Trophoblast cell (in vitro differentiated cells and primary cell): ENCODE measurements at regions not wholly inside any gene's neighbourhood (a gene's known extent, or its start where the extent isn't known, plus 50 kb on each side); places are given as distances from the start of the nearest gene placed in this dataset.
"Not testable (repeated sequence)": the region's sequence is repeated elsewhere in the genome, so short reads cannot be mapped to it uniquely, and the experiment has no call there.

Experiments
- DNase-seq, 2 donors: peaks; one replicate each; pipeline ENCODE4 v3.0.0-alpha.2; 2016
- H2AFZ ChIP-seq: 2 replicates; pipeline ENCODE4 v1.6.1; 2013; ENCODE audit warnings: low read length, moderate library complexity, mild to moderate bottlenecking; ENCODE audit not compliant: insufficient read depth, poor library complexity
- H2AK5ac ChIP-seq: 2 replicates; pipeline ENCODE4 v1.6.1; 2013; ENCODE audit warnings: mild to moderate bottlenecking, low read length
- H2BK120ac ChIP-seq: 2 replicates; pipeline ENCODE4 v1.6.1; 2013; ENCODE audit warnings: low read length, mild to moderate bottlenecking, moderate library complexity; ENCODE audit not compliant: insufficient read depth, poor library complexity
- H2BK12ac ChIP-seq: 2 replicates; pipeline ENCODE4 v1.6.1; 2013; ENCODE audit warnings: mild to moderate bottlenecking, low read length, moderate library complexity
- H2BK5ac ChIP-seq: 2 replicates; pipeline ENCODE4 v1.6.1; 2013; ENCODE audit warnings: low read length, low read depth, moderate library complexity, mild to moderate bottlenecking; ENCODE audit not compliant: poor library complexity
- H3K14ac ChIP-seq: 2 replicates; pipeline ENCODE4 v1.6.1; 2013; ENCODE audit warnings: mild to moderate bottlenecking, low read length
- H3K18ac ChIP-seq: 2 replicates; pipeline ENCODE4 v1.6.1; 2013; ENCODE audit warnings: mild to moderate bottlenecking, low read length
- H3K23ac ChIP-seq: 2 replicates; pipeline ENCODE4 v1.6.1; 2013; ENCODE audit warnings: low read length
- H3K27ac ChIP-seq: 2 replicates; pipeline ENCODE4 v1.5.1; 2013; ENCODE audit warnings: low read depth, mild to moderate bottlenecking, inconsistent platforms, low read length, moderate library complexity
- H3K27me3 ChIP-seq: 2 replicates; pipeline ENCODE4 v1.6.1; 2013; ENCODE audit warnings: inconsistent platforms, mild to moderate bottlenecking, low read length, moderate library complexity; ENCODE audit not compliant: insufficient read depth
- H3K36me3 ChIP-seq, 2 experiments: 1 replicate in 1 of 2; 2 replicates in 1 of 2; pipeline ENCODE4 v1.6.1; 2013; ENCODE audit warnings: low read length in 2 of 2, mild to moderate bottlenecking in 2 of 2, moderate library complexity in 1 of 2; ENCODE audit not compliant: insufficient read depth in 2 of 2, control insufficient read depth in 1 of 2
- H3K4ac ChIP-seq: 2 replicates; pipeline ENCODE4 v1.6.1; 2013; ENCODE audit warnings: low read depth, mild to moderate bottlenecking, low read length, moderate library complexity
- H3K4me1 ChIP-seq, 2 experiments: 1 replicate in 1 of 2; 2 replicates in 1 of 2; pipeline ENCODE4 v1.6.1; 2013; ENCODE audit warnings: low read length in 2 of 2, mild to moderate bottlenecking in 2 of 2, moderate library complexity in 1 of 2; ENCODE audit not compliant: insufficient read depth in 2 of 2, control insufficient read depth in 1 of 2
- H3K4me2 ChIP-seq: 2 replicates; pipeline ENCODE4 v1.6.1; 2013; ENCODE audit warnings: inconsistent platforms, mild to moderate bottlenecking, low read length, moderate library complexity
- H3K4me3 ChIP-seq: 2 replicates; pipeline ENCODE4 v1.5.1; 2013; ENCODE audit warnings: mild to moderate bottlenecking, low read depth, low read length, inconsistent platforms
- H3K79me1 ChIP-seq: one replicate; pipeline ENCODE4 v1.6.1; 2013; ENCODE audit warnings: low read length
- H3K79me2 ChIP-seq: 2 replicates; pipeline ENCODE4 v1.6.1; 2013; ENCODE audit warnings: low read length, mild to moderate bottlenecking; ENCODE audit not compliant: control insufficient read depth, insufficient read depth, poor library complexity
- H3K9ac ChIP-seq: 2 replicates; pipeline ENCODE4 v1.6.1; 2013; ENCODE audit warnings: mild to moderate bottlenecking, low read length
- H3K9me3 ChIP-seq: 2 replicates; pipeline ENCODE4 v1.6.1; 2013; ENCODE audit warnings: low read depth, mild to moderate bottlenecking, control low read depth, inconsistent platforms, low read length; ENCODE audit not compliant: insufficient read depth
- H4K12ac ChIP-seq: 2 replicates; pipeline ENCODE4 v1.6.1; 2013; ENCODE audit warnings: low read depth, mild to moderate bottlenecking, low read length, moderate library complexity
- H4K8ac ChIP-seq: 2 replicates; pipeline ENCODE4 v1.6.1; 2013; ENCODE audit warnings: low read depth, mild to moderate bottlenecking, low read length, moderate library complexity
- H4K91ac ChIP-seq: one replicate; pipeline ENCODE4 v1.6.1; 2013; ENCODE audit warnings: low read depth, mild to moderate bottlenecking, low read length, moderate library complexity
- whole genome bisulfite sequencing: extraction: QIAGEN DNeasy Blood & Tissue Kit; methylation state at CpG from one replicate; pipeline ENCODE4 v1.1.7; 2013; ENCODE audit warnings: missing lambda C conversion rate; ENCODE audit not compliant: insufficient read length, insufficient coverage; ENCODE audit errors: extremely low coverage; 5-methylcytosine and 5-hydroxymethylcytosine counted together

- not testable (repeated sequence) for H4K8ac ChIP-seq, H3K79me1 ChIP-seq, H2AK5ac ChIP-seq, H4K91ac ChIP-seq, H3K14ac ChIP-seq, H4K12ac ChIP-seq, H3K18ac ChIP-seq, H3K79me2 ChIP-seq, H2BK5ac ChIP-seq, H3K36me3 ChIP-seq, H3K4me3 ChIP-seq, H3K23ac ChIP-seq, H2AFZ ChIP-seq, H2BK12ac ChIP-seq, H3K9ac ChIP-seq, H3K27me3 ChIP-seq, H3K4me2 ChIP-seq, H3K27ac ChIP-seq, H3K4ac ChIP-seq, H3K4me1 ChIP-seq, H2BK120ac ChIP-seq
- H3K9me3 ChIP-seq, result peaks cover 35% of the 10 kb centered on the region
- WGBS, result no CpG with 5 or more reads among the region's 25 CpGs
- DNase-seq, result peak in 1 of 2 donors; percentile 19
Observed at GRCh38 chr20:29764922-29765610, 1492.4 kb upstream of the DEFB115 start.

DNA sequence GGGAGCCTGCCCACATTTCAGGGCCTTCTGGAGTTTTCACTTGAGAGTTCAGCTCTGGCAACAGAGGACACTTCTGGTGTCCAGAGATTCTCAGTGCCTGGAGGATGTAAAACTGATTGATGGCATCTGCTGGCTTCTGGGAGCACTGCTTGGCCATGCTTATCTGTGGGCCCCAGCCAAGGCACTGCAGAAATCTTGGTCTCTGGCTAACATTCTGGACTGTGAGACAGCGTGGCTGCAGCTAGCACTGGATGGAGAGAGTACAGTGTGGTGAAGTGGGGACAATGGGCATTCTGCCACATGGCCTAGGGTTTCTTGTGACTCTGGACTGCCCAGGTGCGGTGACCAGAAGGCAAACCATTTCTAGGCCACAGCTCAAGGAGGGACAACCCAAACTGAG lies 1479.4 kb upstream of the DEFB115 start:
- not testable (repeated sequence) for H3K23ac ChIP-seq, H3K14ac ChIP-seq, DNase-seq, H3K18ac ChIP-seq, H2AFZ ChIP-seq, H3K27me3 ChIP-seq, H3K4me1 ChIP-seq, H3K27ac ChIP-seq, H4K91ac ChIP-seq, H3K36me3 ChIP-seq, H2BK12ac ChIP-seq, H2AK5ac ChIP-seq, H2BK5ac ChIP-seq, H3K79me1 ChIP-seq, H3K9ac ChIP-seq, H3K4ac ChIP-seq, H3K4me2 ChIP-seq, H4K12ac ChIP-seq, H3K4me3 ChIP-seq, H3K79me2 ChIP-seq, H2BK120ac ChIP-seq, H4K8ac ChIP-seq
- peaks cover 18% of the 10 kb centered on the region for H3K9me3 ChIP-seq
- WGBS, result no CpG with 5 or more reads among the region's 2 CpGs

- H2AK5ac ChIP-seq, H3K79me1 ChIP-seq, H3K4me3 ChIP-seq, H3K14ac ChIP-seq, H3K9ac ChIP-seq, H4K8ac ChIP-seq, DNase-seq, H3K36me3 ChIP-seq, H3K79me2 ChIP-seq, H4K91ac ChIP-seq, H2AFZ ChIP-seq, H2BK12ac ChIP-seq, H3K18ac ChIP-seq, H3K23ac ChIP-seq, H3K4ac ChIP-seq, H2BK120ac ChIP-seq, H3K27me3 ChIP-seq, H3K4me1 ChIP-seq, H4K12ac ChIP-seq, H3K4me2 ChIP-seq, H3K27ac ChIP-seq, H2BK5ac ChIP-seq: not testable (repeated sequence)
- no CpG with 5 or more reads among the region's 7 CpGs for WGBS
- peaks cover 20% of the 10 kb centered on the region for H3K9me3 ChIP-seq
Observed at GRCh38 chr20:29781217-29781616, 1476.2 kb upstream of the DEFB115 start.

DNA sequence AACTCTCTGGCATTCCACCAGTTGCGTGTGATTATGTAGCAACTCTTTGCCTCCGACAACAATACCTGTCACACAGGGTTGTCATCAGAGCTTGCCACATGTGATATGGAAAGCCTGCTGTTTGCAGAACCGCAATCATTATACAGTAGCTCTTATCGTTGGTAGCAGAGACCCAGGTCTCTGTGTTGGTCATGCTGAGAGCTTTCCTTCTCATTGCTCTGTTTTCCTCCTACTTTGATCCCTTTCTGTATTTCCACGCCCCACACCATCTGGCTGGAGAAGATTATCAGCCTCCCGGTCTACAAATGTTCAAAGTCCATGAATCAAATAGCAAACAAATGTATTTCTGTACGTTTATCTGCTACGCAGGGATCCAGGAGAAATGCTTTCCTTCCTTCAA lies 1475.6 kb upstream of the DEFB115 start:
- not testable (repeated sequence) for H3K23ac ChIP-seq, H3K36me3 ChIP-seq, H3K4me2 ChIP-seq, H3K4ac ChIP-seq, H3K4me3 ChIP-seq, H4K8ac ChIP-seq, H3K9ac ChIP-seq, DNase-seq, H2BK12ac ChIP-seq, H3K79me2 ChIP-seq, H2BK5ac ChIP-seq, H4K12ac ChIP-seq, H3K4me1 ChIP-seq, H3K14ac ChIP-seq, H4K91ac ChIP-seq, H3K79me1 ChIP-seq, H3K27ac ChIP-seq, H3K18ac ChIP-seq, H2AK5ac ChIP-seq, H3K27me3 ChIP-seq, H2BK120ac ChIP-seq, H2AFZ ChIP-seq
- H3K9me3 ChIP-seq, result peaks cover 24% of the 10 kb centered on the region
- WGBS, result no CpG with 5 or more reads among the region's 8 CpGs
